H9 (cell line): ENCODE measurements at regions not wholly inside any gene's neighbourhood (a gene's known extent, or its start where the extent isn't known, plus 50 kb on each side); places are given as distances from the start of the nearest gene placed in this dataset.

Experiments used
- DNase-seq: peaks from one replicate; pipeline ENCODE4 v3.0.0-alpha.2; 2017
- H2AFZ ChIP-seq: one replicate; pipeline ENCODE4 v1.6.1; 2013; ENCODE audit warnings: mild to moderate bottlenecking, low read length, control low read depth, moderate library complexity
- H2AK5ac ChIP-seq: 2 replicates; pipeline ENCODE4 v1.6.1; 2013; ENCODE audit warnings: low read length, control low read depth, mixed read lengths; ENCODE audit not compliant: insufficient read length
- H2BK120ac ChIP-seq: one replicate; pipeline ENCODE4 v1.6.1; 2013; ENCODE audit warnings: low read depth, mild to moderate bottlenecking, low read length, control low read depth, inconsistent platforms; ENCODE audit not compliant: poor library complexity, severe bottlenecking
- H2BK12ac ChIP-seq: 2 replicates; pipeline ENCODE4 v1.6.1; 2013; ENCODE audit warnings: low read length, control low read depth, mixed read lengths, low read depth; ENCODE audit not compliant: insufficient read length
- H2BK15ac ChIP-seq: 2 replicates; pipeline ENCODE4 v1.6.1; 2013; ENCODE audit warnings: low read depth, low read length, control low read depth
- H2BK20ac ChIP-seq: one replicate; pipeline ENCODE4 v1.6.1; 2013; ENCODE audit warnings: low read depth, mild to moderate bottlenecking, low read length, control low read depth, inconsistent platforms; ENCODE audit not compliant: poor library complexity, severe bottlenecking
- H2BK5ac ChIP-seq: 2 replicates; pipeline ENCODE4 v1.6.1; 2013; ENCODE audit warnings: low read length, control low read depth, mixed read lengths; ENCODE audit not compliant: insufficient read length
- H3K14ac ChIP-seq: 2 replicates; pipeline ENCODE4 v1.6.1; 2013; ENCODE audit warnings: low read length, control low read depth; ENCODE audit not compliant: insufficient read depth
- H3K18ac ChIP-seq: 2 replicates; pipeline ENCODE4 v1.6.1; 2013; ENCODE audit warnings: low read depth, mild to moderate bottlenecking, mixed read lengths, low read length, control low read depth; ENCODE audit not compliant: insufficient read length
- H3K23ac ChIP-seq: 2 replicates; pipeline ENCODE4 v1.6.1; 2013; ENCODE audit warnings: low read length, control low read depth, mixed read lengths, low read depth; ENCODE audit not compliant: insufficient read length
- H3K23me2 ChIP-seq: 2 replicates; pipeline ENCODE4 v1.6.1; 2013; ENCODE audit warnings: low read depth, mild to moderate bottlenecking, mixed read lengths, low read length, control low read depth; ENCODE audit not compliant: insufficient read length, poor library complexity, severe bottlenecking
- H3K27ac ChIP-seq: 2 replicates; pipeline ENCODE4 v1.5.1; 2013; ENCODE audit warnings: low read length, control low read depth, mixed read lengths, low read depth; ENCODE audit not compliant: insufficient read length
- H3K27me3 ChIP-seq: 2 replicates; pipeline ENCODE4 v1.6.1; 2013; ENCODE audit warnings: low read length, control low read depth, inconsistent platforms; ENCODE audit not compliant: insufficient read depth
- H3K4ac ChIP-seq: 2 replicates; pipeline ENCODE4 v1.6.1; 2013; ENCODE audit warnings: low read depth, mild to moderate bottlenecking, control low read depth, inconsistent platforms, low read length, moderate library complexity
- H3K4me1 ChIP-seq: 2 replicates; pipeline ENCODE4 v1.6.1; 2013; ENCODE audit warnings: low read length, control low read depth, inconsistent platforms; ENCODE audit not compliant: insufficient read depth
- H3K4me2 ChIP-seq: 2 replicates; pipeline ENCODE4 v1.6.1; 2013; ENCODE audit warnings: low read length, control low read depth, mixed read lengths; ENCODE audit not compliant: insufficient read length, insufficient read depth
- H3K56ac ChIP-seq: 2 replicates; pipeline ENCODE4 v1.6.1; 2013; ENCODE audit warnings: low read depth, mild to moderate bottlenecking, mixed read lengths, low read length, control low read depth; ENCODE audit not compliant: insufficient read length
- H3K79me1 ChIP-seq: 2 replicates; pipeline ENCODE4 v1.6.1; 2013; ENCODE audit warnings: low read depth, mild to moderate bottlenecking, moderate library complexity, low read length, control low read depth, inconsistent platforms; ENCODE audit not compliant: insufficient read depth, poor library complexity, severe bottlenecking
- H3K79me2 ChIP-seq: 2 replicates; pipeline ENCODE4 v1.6.1; 2013; ENCODE audit warnings: low read length, control low read depth, inconsistent platforms; ENCODE audit not compliant: insufficient read depth
- H3K9ac ChIP-seq: 2 replicates; pipeline ENCODE4 v1.6.1; 2013; ENCODE audit warnings: low read length, control low read depth, mixed read lengths; ENCODE audit not compliant: insufficient read length; ENCODE audit errors: extremely low read depth
- H3K9me3 ChIP-seq: one replicate; pipeline ENCODE4 v1.6.1; 2013; ENCODE audit warnings: low read depth, low read length, inconsistent platforms; ENCODE audit not compliant: control insufficient read depth
- H3T11ph ChIP-seq: one replicate; pipeline ENCODE4 v1.6.1; 2013; ENCODE audit warnings: mild to moderate bottlenecking, low read length, control low read depth, inconsistent platforms
- H4K20me1 ChIP-seq: one replicate; pipeline ENCODE4 v1.6.1; 2013; ENCODE audit not compliant: control insufficient read depth, insufficient read length, insufficient read depth
- H4K5ac ChIP-seq: 2 replicates; pipeline ENCODE4 v1.6.1; 2013; ENCODE audit warnings: low read depth, mild to moderate bottlenecking, mixed read lengths, low read length, control low read depth; ENCODE audit not compliant: insufficient read length
- H4K8ac ChIP-seq: replicated peaks from 2 replicates; pipeline ENCODE4 v1.6.1; 2013; ENCODE audit warnings: low read length, control low read depth, mixed read lengths, low read depth; ENCODE audit not compliant: insufficient read length
- H4K91ac ChIP-seq: 2 replicates; pipeline ENCODE4 v1.6.1; 2013; ENCODE audit warnings: low read depth, mild to moderate bottlenecking, moderate library complexity, mixed read lengths, low read length, control low read depth; ENCODE audit not compliant: insufficient read length
- H3K27ac Mint-ChIP-seq, 3 experiments: 2 replicates in 2 of 3; 3 replicates in 1 of 3; pipeline ENCODE4 v1.8.0; 2020 to 2021; ENCODE audit warnings: mixed read lengths in 3 of 3, mild to moderate bottlenecking in 1 of 3, moderate library complexity in 1 of 3
- H3K27me3 Mint-ChIP-seq: 2 replicates; pipeline ENCODE4 v1.8.0; 2021; ENCODE audit warnings: low read depth, mild to moderate bottlenecking, moderate library complexity, mixed read lengths
- H3K36me3 Mint-ChIP-seq, 3 experiments: 2 replicates in 2 of 3; 3 replicates in 1 of 3; pipeline ENCODE4 v1.8.0; 2020 to 2021; ENCODE audit warnings: low read depth in 3 of 3, mixed read lengths in 3 of 3; ENCODE audit not compliant: insufficient read depth in 1 of 3
- H3K4me1 Mint-ChIP-seq, 2 experiments: 2 replicates each; pipeline ENCODE4 v1.8.0; 2020; ENCODE audit warnings: mixed read lengths in 2 of 2
- H3K4me3 Mint-ChIP-seq, 2 experiments: 2 replicates in 1 of 2; 3 replicates in 1 of 2; pipeline ENCODE4 v1.8.0; 2020 to 2021; ENCODE audit warnings: mild to moderate bottlenecking in 2 of 2, mixed read lengths in 2 of 2, moderate library complexity in 1 of 2
- H3K9me3 Mint-ChIP-seq, 2 experiments: 2 replicates in 1 of 2; 3 replicates in 1 of 2; pipeline ENCODE4 v1.8.0; 2020; ENCODE audit warnings: mild to moderate bottlenecking in 2 of 2, mixed read lengths in 2 of 2, moderate library complexity in 1 of 2
- WGBS: extraction: QIAGEN DNeasy Blood & Tissue Kit; methylation state at CpG from one replicate; pipeline ENCODE4 v1.1.7; 2013; ENCODE audit warnings: missing lambda C conversion rate, low lambda C conversion rate, mixed read lengths; ENCODE audit not compliant: insufficient read length; ENCODE audit errors: extremely low coverage; 5-methylcytosine and 5-hydroxymethylcytosine counted together
- TF ChIP-seq, protein P1 (sequence below): fragments of 200-600 bp; sonication (generic); conservative IDR thresholded peaks from 3 replicates; pipeline ENCODE4 v1.8.0; 2021; ENCODE audit warnings: antibody characterized with exemption, mild to moderate bottlenecking

DNA sequence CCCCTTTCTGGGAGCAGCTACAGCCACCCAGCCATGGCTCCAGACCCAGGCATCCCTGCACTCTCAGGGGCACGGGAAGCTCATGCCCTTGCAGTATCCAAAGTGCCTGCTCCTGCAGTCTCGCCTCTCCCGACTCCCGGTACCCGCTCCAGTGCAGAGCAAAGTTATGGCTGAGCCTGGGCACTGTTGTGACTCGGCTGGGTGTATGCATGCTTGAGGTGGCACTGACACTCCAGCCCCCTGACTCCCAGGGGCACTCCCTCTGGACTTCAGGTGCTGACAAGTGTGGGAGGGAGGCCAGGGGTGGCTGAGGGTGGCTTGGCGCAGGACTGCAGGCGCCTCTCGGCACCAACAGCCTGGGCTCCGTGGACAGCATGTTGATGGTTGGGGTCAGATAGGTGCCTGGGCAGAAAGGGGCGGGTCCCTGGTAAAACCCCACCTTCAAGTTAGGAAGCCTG, 580.1 kb upstream of the ADGRL2 start:
- no peak overlapping the region for H3K18ac ChIP-seq
- no peak overlapping the region for H2BK5ac ChIP-seq
- no CpG with 5 or more reads among the region's 11 CpGs for WGBS
- H3K23ac ChIP-seq = no peak overlapping the region
- H3K27ac ChIP-seq = no peak overlapping the region
- H3K9me3 ChIP-seq = no peaks in the 10 kb centered on the region
- H3K4me3 Mint-ChIP-seq = no peak overlapping the region
- H3K9ac ChIP-seq = no peak overlapping the region
- H3K27me3 Mint-ChIP-seq = no peaks in the 10 kb centered on the region
- H2BK15ac ChIP-seq = no peak overlapping the region
- H2AK5ac ChIP-seq = no peak overlapping the region
- H4K8ac ChIP-seq = no peak overlapping the region
- no peak overlapping the region for H3K4ac ChIP-seq
- no peaks in the 10 kb centered on the region for H3K9me3 Mint-ChIP-seq
- no peak overlapping the region for H2BK12ac ChIP-seq
- H3K36me3 Mint-ChIP-seq = no peaks in the 10 kb centered on the region
- H3K79me1 ChIP-seq = no peaks in the 10 kb centered on the region
- H3K4me1 Mint-ChIP-seq = peaks cover 7 to 15% of the 10 kb centered on the region in 2 experiments
- H3K4me2 ChIP-seq = no peak overlapping the region
- H2BK120ac ChIP-seq = no peak overlapping the region
- peak overlapping the region in 1 of 3 experiments; percentile 23; a peak in 1 of 7 replicates for H3K27ac Mint-ChIP-seq
- no peak overlapping the region for H2BK20ac ChIP-seq
- H3K27me3 ChIP-seq = no peaks in the 10 kb centered on the region
- H4K5ac ChIP-seq = no peak overlapping the region
- H3K4me1 ChIP-seq = no peaks in the 10 kb centered on the region; the same call in 1 of the 2 replicates
- no peak overlapping the region for H3T11ph ChIP-seq
- no peaks in the 10 kb centered on the region for H3K23me2 ChIP-seq
- no peaks in the 10 kb centered on the region for H3K79me2 ChIP-seq
- no peak for DNase-seq
- H4K20me1 ChIP-seq = no peaks in the 10 kb centered on the region
- no peak overlapping the region for H2AFZ ChIP-seq
- TF ChIP-seq, protein P1, sequence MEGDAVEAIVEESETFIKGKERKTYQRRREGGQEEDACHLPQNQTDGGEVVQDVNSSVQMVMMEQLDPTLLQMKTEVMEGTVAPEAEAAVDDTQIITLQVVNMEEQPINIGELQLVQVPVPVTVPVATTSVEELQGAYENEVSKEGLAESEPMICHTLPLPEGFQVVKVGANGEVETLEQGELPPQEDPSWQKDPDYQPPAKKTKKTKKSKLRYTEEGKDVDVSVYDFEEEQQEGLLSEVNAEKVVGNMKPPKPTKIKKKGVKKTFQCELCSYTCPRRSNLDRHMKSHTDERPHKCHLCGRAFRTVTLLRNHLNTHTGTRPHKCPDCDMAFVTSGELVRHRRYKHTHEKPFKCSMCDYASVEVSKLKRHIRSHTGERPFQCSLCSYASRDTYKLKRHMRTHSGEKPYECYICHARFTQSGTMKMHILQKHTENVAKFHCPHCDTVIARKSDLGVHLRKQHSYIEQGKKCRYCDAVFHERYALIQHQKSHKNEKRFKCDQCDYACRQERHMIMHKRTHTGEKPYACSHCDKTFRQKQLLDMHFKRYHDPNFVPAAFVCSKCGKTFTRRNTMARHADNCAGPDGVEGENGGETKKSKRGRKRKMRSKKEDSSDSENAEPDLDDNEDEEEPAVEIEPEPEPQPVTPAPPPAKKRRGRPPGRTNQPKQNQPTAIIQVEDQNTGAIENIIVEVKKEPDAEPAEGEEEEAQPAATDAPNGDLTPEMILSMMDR = no peak
- H3K56ac ChIP-seq = no peak overlapping the region
- H4K91ac ChIP-seq = no peak overlapping the region
- H3K14ac ChIP-seq = no peak overlapping the region
